ENCODE measurements at regions not wholly inside any gene's neighbourhood (a gene's known extent, or its start where the extent isn't known, plus 50 kb on each side); places are given as distances from the start of the nearest gene placed in this dataset.

- TF ChIP-seq YY1 (IDR thresholded peaks at IDR 0.05; ENCODE audit: insufficient read depth, insufficient read length) (no peak), SUZ12 (IDR thresholded peaks at IDR 0.05; ENCODE audit: extremely low read depth, insufficient read depth, insufficient read length) (no peak)
Observed at GRCh38 chr10:33660329-33660728, 325.9 kb upstream of the NRP1 start.

Data from NT2/D1 (cell line).